Occipital lobe (tissue), 1 donor: ENCODE measurements at regions not wholly inside any gene's neighbourhood (a gene's known extent, or its start where the extent isn't known, plus 50 kb on each side); places are given as distances from the start of the nearest gene placed in this dataset.

Experiments
- DNase-seq: peaks from one replicate; lab custom pipeline; 2025; lab: John Stamatoyannopoulos, UW

GRCh38 chr14:53550776-53551175, 397.7 kb upstream of the DDHD1 start:
- no peak for DNase-seq

GRCh38 chr14:53549956-53550355, 396.8 kb upstream of the DDHD1 start:
- DNase-seq = no peak

GRCh38 chr14:53547593-53547992, 394.5 kb upstream of the DDHD1 start:
- DNase-seq = no peak

- DNase-seq = no peak
These were observed 392.1 kb upstream of the DDHD1 start for GRCh38 chr14:53545217-53545616.

GRCh38 chr14:53542732-53543131, 389.6 kb upstream of the DDHD1 start:
- no peak for DNase-seq

GRCh38 chr14:53541411-53541810, 388.3 kb upstream of the DDHD1 start:
- no peak for DNase-seq

- peak; percentile 63 for DNase-seq
These were observed 386.5 kb upstream of the DDHD1 start for GRCh38 chr14:53539489-53540126.

- DNase-seq = no peak
These were observed 385.3 kb upstream of the DDHD1 start for GRCh38 chr14:53538316-53538881.

GRCh38 chr14:53537422-53538315, 384.5 kb upstream of the DDHD1 start:
- DNase-seq = no peak

- DNase-seq = no peak
These were observed 383.3 kb upstream of the DDHD1 start for GRCh38 chr14:53536446-53536845.

- DNase-seq = no peak
These were observed 381.7 kb upstream of the DDHD1 start for GRCh38 chr14:53534841-53535240.

- DNase-seq = no peak
These were observed 380.4 kb upstream of the DDHD1 start for GRCh38 chr14:53533384-53533970.

GRCh38 chr14:53532853-53533252, 379.7 kb upstream of the DDHD1 start:
- DNase-seq = no peak

GRCh38 chr14:53531730-53532129, 378.6 kb upstream of the DDHD1 start:
- DNase-seq = no peak

- DNase-seq = no peak
These were observed 378.0 kb upstream of the DDHD1 start for GRCh38 chr14:53531156-53531555.

GRCh38 chr14:53529519-53529918, 376.4 kb upstream of the DDHD1 start:
- no peak for DNase-seq

- no peak for DNase-seq
These were observed 375.1 kb upstream of the DDHD1 start for GRCh38 chr14:53528185-53528671.

- no peak for DNase-seq
These were observed 373.1 kb upstream of the DDHD1 start for GRCh38 chr14:53526200-53526599.

GRCh38 chr14:53525608-53526007, 372.5 kb upstream of the DDHD1 start:
- no peak for DNase-seq

- DNase-seq = no peak
These were observed 371.3 kb upstream of the DDHD1 start for GRCh38 chr14:53524391-53524790.

- DNase-seq = no peak
These were observed 370.1 kb upstream of the DDHD1 start for GRCh38 chr14:53523226-53523625.
